ENCODE measurements at regions not wholly inside any gene's neighbourhood (a gene's known extent, or its start where the extent isn't known, plus 50 kb on each side); places are given as distances from the start of the nearest gene placed in this dataset.

DNA sequence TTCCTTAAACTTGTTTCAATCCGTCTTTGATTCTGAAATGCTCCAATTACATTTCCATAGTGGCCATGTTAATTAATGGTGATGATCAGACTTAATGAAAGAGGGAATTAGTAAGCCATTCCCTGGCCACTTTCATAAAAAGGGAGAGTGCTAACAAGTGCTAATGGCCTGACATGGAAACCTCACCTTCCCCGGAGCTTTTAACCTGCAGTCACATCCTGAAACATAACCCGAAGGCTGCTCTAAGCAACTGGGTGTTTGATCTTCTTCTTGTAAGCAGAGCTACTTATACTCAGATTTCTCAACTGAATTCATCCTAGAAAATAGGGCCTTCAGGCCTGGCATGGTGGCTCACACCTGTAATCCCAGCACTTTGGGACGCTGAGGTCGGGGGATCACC lies 67.1 kb upstream of the ZMYND8 start:
- TF ChIP-seq, protein P1, sequence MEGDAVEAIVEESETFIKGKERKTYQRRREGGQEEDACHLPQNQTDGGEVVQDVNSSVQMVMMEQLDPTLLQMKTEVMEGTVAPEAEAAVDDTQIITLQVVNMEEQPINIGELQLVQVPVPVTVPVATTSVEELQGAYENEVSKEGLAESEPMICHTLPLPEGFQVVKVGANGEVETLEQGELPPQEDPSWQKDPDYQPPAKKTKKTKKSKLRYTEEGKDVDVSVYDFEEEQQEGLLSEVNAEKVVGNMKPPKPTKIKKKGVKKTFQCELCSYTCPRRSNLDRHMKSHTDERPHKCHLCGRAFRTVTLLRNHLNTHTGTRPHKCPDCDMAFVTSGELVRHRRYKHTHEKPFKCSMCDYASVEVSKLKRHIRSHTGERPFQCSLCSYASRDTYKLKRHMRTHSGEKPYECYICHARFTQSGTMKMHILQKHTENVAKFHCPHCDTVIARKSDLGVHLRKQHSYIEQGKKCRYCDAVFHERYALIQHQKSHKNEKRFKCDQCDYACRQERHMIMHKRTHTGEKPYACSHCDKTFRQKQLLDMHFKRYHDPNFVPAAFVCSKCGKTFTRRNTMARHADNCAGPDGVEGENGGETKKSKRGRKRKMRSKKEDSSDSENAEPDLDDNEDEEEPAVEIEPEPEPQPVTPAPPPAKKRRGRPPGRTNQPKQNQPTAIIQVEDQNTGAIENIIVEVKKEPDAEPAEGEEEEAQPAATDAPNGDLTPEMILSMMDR (IDR thresholded peaks at IDR 0.05; ENCODE audit: extremely low read depth in 1 of 2, insufficient read depth in 1 of 2, low read depth in 1 of 2, low read length in 2 of 2) = no peak
- TF ChIP-seq JUN (IDR thresholded peaks at IDR 0.05; ENCODE audit: borderline replicate concordance, insufficient read depth, insufficient read length, low read depth) (no peak), POLR2AphosphoS5 (IDR thresholded peaks at IDR 0.05; ENCODE audit: insufficient read depth, low read depth, low read length) (no peak), EZH2 (IDR thresholded peaks at IDR 0.05; ENCODE audit: borderline replicate concordance, low read depth, low read length, severe bottlenecking) (no peak), POLR2A (IDR thresholded peaks at IDR 0.05; ENCODE audit: low read depth, low read length) (no peak), FOS (IDR thresholded peaks at IDR 0.05; ENCODE audit: borderline replicate concordance, insufficient read depth, low read length) (no peak)
- TF ChIP-seq, protein P2, sequence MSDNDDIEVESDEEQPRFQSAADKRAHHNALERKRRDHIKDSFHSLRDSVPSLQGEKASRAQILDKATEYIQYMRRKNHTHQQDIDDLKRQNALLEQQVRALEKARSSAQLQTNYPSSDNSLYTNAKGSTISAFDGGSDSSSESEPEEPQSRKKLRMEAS (IDR thresholded peaks at IDR 0.05; ENCODE audit: insufficient read depth, insufficient read length) = no peak

All from endothelial cell of umbilical vein (primary cell).